ENCODE measurements at regions not wholly inside any gene's neighbourhood (a gene's known extent, or its start where the extent isn't known, plus 50 kb on each side); places are given as distances from the start of the nearest gene placed in this dataset.
"Not testable (repeated sequence)": the region's sequence is repeated elsewhere in the genome, so short reads cannot be mapped to it uniquely, and the experiment has no call there.

DNA sequence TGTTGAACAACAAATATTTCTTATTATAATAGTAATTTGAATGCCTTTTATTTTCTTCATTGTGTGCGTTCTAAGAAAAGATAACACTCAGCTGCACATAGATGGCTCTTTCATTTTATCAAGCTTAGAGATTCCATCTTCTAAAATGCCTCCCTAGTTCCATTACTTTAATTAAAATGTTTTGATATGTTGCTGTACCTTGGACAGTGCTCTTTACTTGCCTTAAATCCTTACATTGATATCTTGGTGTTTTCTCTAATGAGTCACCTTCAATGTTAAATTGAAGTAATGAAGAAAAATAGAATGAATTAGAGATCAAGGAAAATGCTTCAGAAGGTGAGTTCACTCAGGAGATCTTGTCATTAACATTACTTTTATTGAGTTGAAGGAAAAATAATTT lies 1672.4 kb upstream of the AGA start:
- no peak for DNase-seq (ENCODE audit: low read depth)

DNA sequence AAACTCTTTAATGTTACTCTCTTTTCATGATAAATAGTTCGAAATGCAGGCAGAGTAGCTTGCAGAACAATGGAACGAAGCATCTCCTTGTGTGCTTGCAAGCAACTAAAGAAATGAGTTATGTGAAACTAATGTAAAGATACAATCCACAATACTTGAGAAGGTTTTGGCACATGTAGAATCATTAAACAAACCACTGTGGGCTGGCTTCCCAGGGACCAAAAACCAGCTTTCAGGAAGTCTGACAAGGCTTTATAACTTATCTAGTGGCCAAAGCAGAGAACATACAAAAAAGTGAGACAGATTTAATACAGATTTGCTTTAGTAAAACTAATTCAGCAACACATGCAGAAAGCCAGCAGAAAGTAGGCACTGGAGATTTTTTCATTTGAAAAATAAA lies 1673.8 kb upstream of the AGA start:
- no peak for DNase-seq (ENCODE audit: low read depth)

- DNase-seq (ENCODE audit: low read depth) = no peak
Measured at GRCh38 chr4:179116581-179116980, 1674.3 kb upstream of the AGA start.

DNA sequence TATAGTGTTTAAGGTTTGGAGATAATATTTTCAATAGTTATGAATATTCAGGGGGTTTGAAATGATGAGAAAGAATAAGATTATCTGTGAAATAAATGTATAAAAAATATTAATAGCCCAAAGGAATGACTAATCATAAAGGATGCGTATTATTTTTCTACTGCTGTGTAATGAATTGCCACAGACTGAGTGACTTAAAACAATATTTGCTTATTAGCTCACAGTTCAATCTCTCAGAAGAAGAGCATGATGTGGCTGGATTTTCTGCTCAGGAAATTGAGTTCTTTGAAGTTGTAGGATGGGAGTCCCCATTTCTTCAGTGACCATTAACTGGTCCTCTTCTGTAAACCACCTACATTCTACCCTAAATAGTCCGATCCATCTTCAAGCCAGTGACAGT lies 1680.8 kb upstream of the AGA start:
- DNase-seq (ENCODE audit: low read depth) = no peak

DNA sequence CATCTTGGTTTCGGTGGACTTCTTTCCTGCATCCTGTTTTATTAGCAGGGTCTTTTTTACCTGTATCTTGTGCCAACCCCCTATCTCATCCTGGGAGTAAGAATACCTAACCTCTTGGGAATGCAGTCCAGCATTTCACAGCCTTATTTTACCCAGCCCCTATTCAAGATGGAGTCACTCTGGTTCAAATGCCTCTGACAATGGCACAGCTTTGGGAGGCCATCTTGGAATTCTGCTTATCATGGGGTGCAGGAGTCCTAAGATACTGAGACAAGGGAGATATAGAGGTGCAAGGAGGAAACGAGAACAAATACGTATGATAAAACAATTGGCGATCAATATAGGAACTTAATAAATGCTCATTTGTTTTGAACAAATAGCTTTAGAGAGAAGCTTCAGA lies 1682.2 kb upstream of the AGA start:
- no peak for DNase-seq (ENCODE audit: low read depth)

DNA sequence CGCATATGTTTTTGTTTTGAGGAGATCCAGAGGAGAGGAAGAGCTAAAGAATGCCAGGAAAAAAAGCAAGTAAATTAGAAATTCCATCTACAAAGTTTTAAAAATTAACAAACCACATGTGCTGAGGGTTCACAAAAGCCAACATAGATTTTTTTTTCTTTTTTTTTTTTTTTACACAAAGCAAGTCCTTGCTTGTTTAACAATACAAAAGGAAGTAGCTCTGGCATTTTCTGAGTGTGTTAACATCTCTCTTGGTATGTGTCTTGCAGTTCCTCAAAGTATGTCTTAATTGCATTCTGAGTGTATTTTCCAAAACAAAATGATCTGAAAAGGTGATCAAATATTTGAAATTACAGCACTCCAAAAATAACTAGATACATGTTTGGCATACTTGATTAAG lies 1682.7 kb upstream of the AGA start:
- no peak for DNase-seq (ENCODE audit: low read depth)

DNA sequence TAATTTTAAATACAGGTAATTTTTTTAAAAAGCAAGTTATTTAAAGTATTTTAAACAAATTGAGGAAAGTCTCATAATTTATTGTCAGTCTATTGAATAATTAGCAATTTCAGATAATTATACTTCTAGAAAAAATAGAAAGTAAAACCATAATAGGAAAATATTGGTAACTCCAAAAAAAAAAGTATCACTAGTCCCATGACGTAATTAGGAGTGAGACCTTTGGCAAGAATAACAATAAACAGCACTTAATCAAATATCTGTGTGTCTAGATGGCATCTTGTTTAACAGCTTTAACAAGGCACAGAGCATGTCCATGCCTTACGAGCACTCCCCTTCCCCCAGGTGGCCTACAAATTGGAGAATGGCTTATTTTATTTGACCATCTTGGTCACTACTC lies 1683.6 kb upstream of the AGA start:
- DNase-seq (ENCODE audit: low read depth) = no peak

DNA sequence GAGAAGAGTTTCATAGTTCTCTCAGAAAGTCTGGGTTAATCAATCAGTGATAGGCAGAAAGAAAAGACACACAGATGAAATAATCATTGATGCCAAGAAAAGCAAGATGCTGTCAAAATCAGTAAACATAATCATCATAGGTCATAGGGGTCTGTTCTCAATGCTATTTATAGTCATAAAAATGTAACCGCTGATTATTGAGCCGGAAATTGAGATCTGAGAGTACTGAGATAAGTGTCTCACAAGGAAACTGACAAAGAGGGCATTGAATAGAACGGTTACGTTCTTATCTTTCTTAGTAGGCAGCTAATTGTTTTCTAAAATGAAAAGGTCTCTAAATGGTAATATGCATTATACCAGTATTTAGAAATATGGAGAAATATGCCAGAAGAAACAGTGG lies 1686.1 kb upstream of the AGA start:
- DNase-seq (ENCODE audit: low read depth) = no peak

DNA sequence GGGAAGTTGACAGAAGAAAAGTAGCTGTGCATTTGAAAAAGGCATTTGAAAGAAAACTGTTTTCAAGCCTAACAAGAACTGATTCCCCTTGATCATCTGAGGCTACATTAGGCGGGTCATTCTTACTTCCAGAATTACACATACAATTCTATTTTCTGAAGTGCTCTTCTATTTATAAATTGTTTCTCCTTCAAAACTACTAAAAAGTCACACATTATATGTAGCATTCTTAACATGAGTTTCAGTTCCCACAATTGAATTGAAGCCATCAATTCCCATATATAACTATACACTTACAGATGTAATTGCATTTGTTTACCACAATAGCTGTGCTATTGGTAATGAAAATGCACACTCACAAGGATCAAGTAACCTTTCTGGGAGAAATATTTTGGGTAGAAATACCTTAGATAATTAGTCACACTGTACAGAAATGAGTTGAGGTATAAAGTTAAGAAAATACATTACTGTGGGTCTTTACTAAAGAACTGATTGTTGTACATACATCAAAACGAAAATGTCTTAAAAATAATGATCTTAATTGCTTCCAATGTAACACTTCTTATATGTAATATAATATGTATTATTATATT lies 1688.0 kb upstream of the AGA start:
- no peak for DNase-seq (ENCODE audit: low read depth)

- no peak for DNase-seq (ENCODE audit: low read depth)
Measured at GRCh38 chr4:179145746-179146525, 1703.7 kb upstream of the AGA start.

DNA sequence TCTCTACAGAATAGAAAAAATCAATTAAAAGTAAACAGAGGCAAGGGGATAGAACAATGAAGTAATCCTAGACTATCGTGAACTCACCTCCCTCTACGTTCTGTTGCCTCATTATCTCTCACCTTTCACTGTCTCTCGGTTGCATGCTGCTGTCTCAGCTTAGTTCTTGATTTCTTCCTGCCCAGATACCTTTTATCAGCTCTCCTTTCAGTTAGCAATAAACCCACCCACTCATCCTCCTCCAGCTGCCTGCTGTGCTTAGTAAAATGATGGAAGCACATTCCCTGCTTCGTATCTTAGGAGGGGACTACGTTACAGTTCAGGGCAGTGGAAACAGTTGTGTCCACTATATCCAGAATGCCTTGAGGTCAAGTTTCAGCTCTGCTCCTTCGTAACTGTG lies 1709.5 kb upstream of the AGA start:
- DNase-seq (ENCODE audit: low read depth) = no peak

GRCh38 chr4:179163147-179163546 lies 1720.9 kb upstream of the AGA start:
- no peak for DNase-seq (ENCODE audit: low read depth)

- no peak for DNase-seq (ENCODE audit: low read depth)
Measured at GRCh38 chr4:179164267-179164999, 1722.2 kb upstream of the AGA start.

DNA sequence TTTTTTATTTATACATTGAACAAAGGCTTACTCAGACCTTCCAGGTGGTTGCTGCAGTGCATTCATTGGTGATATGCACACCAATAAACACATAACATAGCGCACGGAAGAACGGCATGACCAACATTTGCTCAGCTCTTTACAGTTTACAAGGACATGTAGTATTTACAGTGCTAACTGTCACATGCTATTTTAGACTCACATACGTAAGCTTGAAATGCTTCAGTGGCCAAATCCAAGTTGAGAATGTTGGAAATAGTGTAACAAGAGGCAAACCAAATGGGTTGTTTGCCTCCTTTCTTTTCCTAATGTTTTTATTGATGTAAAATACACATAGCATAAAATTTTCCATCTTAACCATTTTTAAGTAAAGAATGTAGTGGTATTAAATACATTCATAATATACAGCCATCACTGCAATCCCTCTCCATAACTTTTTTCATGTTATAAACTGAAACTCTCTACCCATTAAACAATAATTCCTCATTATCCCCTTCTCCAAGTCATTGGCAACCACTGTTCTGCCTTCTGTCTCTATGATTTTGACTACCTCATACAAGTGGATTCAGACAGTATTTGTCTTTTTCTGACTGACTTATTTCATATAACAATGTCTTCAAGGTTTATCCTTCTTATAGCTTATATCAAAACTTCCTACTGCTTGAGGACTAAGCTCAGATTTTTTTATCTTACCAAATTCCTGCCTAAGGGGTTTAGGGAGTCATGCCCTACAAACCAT lies 1722.9 kb upstream of the AGA start:
- no peak for DNase-seq (ENCODE audit: low read depth)

- DNase-seq (ENCODE audit: low read depth) = no peak
Measured at GRCh38 chr4:179165862-179166261, 1723.6 kb upstream of the AGA start.

DNA sequence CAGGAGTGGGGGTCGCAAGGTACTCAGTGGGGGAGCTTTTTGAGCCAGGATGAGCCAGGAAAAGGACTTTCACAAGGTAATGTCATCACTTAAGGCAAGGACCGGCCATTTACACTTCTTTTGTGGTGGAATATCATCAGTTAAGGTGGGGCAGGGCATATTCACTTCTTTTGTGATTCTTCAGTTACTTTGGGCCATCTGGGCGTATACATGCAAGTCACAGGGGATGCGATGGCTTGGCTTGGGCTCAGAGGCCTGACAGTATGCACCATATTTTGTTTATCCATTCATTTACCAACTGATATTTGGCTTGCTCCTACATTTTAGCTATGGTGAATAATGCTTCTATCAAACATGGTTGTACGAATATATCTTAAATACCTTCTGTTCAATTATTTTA lies 1728.1 kb upstream of the AGA start:
- not testable (repeated sequence) for DNase-seq (ENCODE audit: low read depth)

DNA sequence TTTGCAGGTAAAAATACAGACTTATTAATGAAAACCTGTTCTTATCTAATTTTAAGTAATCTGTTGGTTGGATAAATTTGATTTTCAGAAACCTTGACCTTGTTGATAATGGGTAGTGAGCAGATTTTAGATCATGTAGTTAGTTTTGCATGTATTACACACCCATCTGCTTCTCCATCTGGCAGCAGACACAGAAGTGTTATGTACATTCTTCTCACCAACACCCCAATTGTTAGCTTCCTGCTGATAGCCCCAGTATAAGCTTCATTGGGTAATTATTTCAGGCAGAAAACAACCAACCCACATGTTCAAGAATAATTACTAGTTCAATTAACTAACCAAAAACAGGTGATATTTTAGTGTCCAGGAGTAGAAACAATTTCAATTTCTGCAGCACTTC lies 1740.5 kb upstream of the AGA start:
- no peak for DNase-seq (ENCODE audit: low read depth)

GRCh38 chr4:179195887-179196286 lies 1753.7 kb upstream of the AGA start:
- no peak for DNase-seq (ENCODE audit: low read depth)

- no peak for DNase-seq (ENCODE audit: low read depth)
Measured at GRCh38 chr4:179196511-179196910, 1754.3 kb upstream of the AGA start.

DNA sequence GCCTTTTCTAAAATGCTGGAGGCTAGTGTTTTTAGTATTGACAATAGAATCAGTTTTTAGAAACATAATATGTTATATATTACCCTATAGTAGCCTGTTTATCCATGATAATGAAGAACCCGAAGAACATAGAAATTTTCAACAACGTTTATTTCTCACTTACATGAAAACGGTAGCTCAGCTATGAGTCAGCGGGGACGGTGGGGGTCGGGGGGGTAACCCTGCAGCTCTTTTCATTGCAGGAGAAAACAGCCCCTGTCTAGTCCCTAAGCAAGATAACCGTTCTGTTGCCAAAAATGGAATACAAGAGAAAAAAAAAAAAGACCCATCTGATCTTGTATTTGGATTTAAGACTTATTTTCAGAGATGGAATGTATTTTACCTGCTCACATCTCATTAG lies 1758.4 kb upstream of the AGA start:
- DNase-seq (ENCODE audit: low read depth) = no peak

DNA sequence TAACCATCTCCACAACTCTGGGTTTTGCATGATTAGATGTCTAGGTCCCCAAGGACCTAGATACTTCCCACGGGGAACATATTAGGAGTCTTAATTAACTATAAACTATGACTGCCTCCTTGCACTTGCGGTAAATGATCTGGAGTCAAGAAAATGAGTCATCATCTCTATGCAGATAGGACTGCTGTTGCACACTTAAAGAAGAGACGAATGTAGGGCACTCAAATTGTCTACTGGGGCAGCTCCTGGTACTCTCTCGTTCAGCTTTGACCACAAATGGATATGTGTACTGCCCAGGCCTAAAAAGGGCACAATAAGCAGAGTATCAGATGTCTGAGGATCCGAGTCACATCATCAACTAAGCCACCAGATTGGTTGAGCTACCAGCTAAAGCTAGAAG lies 1783.4 kb upstream of the AGA start:
- no peak for DNase-seq (ENCODE audit: low read depth)

- no peak for DNase-seq (ENCODE audit: low read depth)
Measured at GRCh38 chr4:179248821-179249220, 1806.6 kb upstream of the AGA start.

GRCh38 chr4:179268791-179269190 lies 1826.6 kb upstream of the AGA start:
- no peak for DNase-seq (ENCODE audit: low read depth)
